ENCODE measurements at regions not wholly inside any gene's neighbourhood (a gene's known extent, or its start where the extent isn't known, plus 50 kb on each side); places are given as distances from the start of the nearest gene placed in this dataset.

DNA sequence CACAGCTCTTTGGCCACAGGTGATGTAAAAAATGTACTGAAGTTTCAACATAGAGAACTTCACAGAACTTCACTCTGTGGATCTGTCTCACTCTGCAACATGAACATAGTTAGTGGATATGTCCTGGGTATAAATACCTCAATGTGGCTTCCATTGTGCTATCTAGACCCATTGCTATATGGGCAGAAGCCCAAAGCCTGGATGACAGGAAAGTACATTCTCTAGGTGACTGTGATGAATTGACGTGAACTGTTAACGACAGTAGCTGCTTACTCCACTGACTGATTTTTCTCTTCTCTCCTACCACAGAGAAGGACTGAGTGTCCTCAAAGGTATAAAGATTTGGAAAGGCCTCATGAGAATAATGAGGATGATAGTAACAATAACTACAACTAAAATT lies 270.1 kb upstream of the FTMT start:
- peak in 1 of 4 donors; percentile 83 for ATAC-seq

DNA sequence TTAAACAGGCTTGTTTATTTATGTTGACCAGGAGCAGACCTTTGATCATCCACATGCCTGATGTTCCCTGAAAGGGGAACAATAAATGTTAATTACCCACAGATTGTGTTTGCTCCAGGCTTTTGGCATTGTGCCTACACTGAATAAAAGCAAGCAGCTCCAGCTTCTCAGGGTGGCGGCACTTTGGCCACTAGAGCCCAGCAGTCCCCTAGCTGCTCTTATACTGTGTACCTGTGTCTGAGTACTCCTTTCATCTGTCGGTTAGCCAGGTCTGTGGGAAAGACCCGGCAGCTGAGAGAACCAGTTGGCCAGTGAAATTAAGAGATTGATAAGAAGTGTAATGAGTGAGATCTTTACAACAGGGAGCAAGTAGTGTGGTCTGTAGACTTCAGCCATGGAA lies 254.8 kb upstream of the FTMT start:
- Histone ChIP-seq H3K36me3 (no peaks in the 10 kb centered on the region), H3K27me3 (no peaks in the 10 kb centered on the region), H3K9me3 (peaks cover 0 to 36% (median 4%) of the 10 kb centered on the region in 12 donors), H3K4me1 (no peaks in the 10 kb centered on the region), H3K4me3 (no peak overlapping the region), H3K27ac (no peak overlapping the region)
- TF ChIP-seq POLR2A (IDR thresholded peaks at IDR 0.05) = no peak
- TF ChIP-seq, protein P1, sequence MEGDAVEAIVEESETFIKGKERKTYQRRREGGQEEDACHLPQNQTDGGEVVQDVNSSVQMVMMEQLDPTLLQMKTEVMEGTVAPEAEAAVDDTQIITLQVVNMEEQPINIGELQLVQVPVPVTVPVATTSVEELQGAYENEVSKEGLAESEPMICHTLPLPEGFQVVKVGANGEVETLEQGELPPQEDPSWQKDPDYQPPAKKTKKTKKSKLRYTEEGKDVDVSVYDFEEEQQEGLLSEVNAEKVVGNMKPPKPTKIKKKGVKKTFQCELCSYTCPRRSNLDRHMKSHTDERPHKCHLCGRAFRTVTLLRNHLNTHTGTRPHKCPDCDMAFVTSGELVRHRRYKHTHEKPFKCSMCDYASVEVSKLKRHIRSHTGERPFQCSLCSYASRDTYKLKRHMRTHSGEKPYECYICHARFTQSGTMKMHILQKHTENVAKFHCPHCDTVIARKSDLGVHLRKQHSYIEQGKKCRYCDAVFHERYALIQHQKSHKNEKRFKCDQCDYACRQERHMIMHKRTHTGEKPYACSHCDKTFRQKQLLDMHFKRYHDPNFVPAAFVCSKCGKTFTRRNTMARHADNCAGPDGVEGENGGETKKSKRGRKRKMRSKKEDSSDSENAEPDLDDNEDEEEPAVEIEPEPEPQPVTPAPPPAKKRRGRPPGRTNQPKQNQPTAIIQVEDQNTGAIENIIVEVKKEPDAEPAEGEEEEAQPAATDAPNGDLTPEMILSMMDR (IDR thresholded peaks at IDR 0.05) = no peak
- DNase-seq = no peak
- WGBS, 4 donors = 89 to 97% (median 91%) methylated on average over 3 of the region's 3 CpGs
- ATAC-seq = no peak
- intact Hi-C loops (cut with DNase I) = no loop called here

More for the DNA sequence above, 270.1 kb upstream of the FTMT start:
- Histone ChIP-seq H3K27me3 (no peaks in the 10 kb centered on the region), H3K36me3 (no peaks in the 10 kb centered on the region), H3K4me1 (no peaks in the 10 kb centered on the region), H3K4me3 (no peak overlapping the region), H3K27ac (no peak overlapping the region), H3K9me3 (no peaks in the 10 kb centered on the region)
- DNase-seq = no peak
- TF ChIP-seq, protein P1 (IDR thresholded peaks at IDR 0.05) = no peak
- no peak for TF ChIP-seq POLR2A (IDR thresholded peaks at IDR 0.05)
- 36 to 69% (median 53%) methylated on average over 2 of the region's 2 CpGs for WGBS, 4 donors
- intact Hi-C loops (cut with DNase I) = no loop called here

DNA sequence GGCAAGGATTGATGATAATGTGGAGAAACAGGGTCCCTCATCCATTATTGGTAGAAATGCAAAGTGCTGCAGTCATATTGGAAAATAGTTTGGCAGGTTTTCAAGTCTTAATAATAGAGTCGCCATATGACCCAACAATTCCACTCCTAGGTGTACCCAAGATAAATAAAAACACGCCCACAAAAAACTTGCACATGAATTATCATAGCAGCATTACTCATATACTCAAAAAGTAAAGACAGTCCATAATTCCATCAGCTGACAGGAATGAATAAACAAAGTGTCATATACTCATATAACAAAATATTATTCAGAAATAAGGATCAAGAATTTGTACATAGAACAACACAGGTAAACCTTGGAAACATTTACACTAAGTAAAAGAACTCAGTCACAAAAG lies 242.9 kb upstream of the FTMT start:
- WGBS, 4 donors = 86 to 90% (median 88%) methylated on average over 2 of the region's 2 CpGs
- Histone ChIP-seq H3K4me1 (no peaks in the 10 kb centered on the region), H3K4me3 (no peak overlapping the region), H3K27ac (no peak overlapping the region), H3K36me3 (no peaks in the 10 kb centered on the region), H3K9me3 (peaks cover 0 to 16% (median 0%) of the 10 kb centered on the region in 12 donors), H3K27me3 (no peaks in the 10 kb centered on the region)
- intact Hi-C loops (cut with DNase I) = no loop called here
- TF ChIP-seq POLR2A (IDR thresholded peaks at IDR 0.05) = no peak
- TF ChIP-seq, protein P1 (IDR thresholded peaks at IDR 0.05) = no peak
- DNase-seq = no peak
- ATAC-seq = no peak

DNA sequence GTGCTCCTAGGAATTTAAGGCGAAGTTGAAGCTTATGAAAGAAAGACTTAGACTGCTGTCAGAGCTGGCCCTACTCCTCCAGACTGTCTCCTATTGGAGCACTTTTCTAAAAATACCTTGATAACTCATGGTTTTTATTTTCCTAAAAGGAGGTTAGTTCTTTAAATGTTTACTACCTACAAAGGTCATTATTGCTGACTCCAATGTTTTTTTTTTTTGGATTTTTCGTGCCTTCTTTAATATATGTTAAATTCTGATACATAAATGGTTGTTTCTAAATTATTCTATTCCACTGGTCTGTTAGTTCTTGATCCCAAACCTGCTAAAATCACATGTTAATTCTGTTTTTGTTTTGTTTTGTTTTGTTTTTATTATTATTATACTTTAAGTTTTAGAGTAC lies 227.6 kb upstream of the FTMT start:
- 64 to 75% (median 73%) methylated on average over 2 of the region's 2 CpGs for WGBS, 4 donors
- Histone ChIP-seq H3K36me3 (no peaks in the 10 kb centered on the region), H3K27ac (no peak overlapping the region), H3K4me1 (no peaks in the 10 kb centered on the region), H3K9me3 (no peaks in the 10 kb centered on the region), H3K4me3 (no peak overlapping the region), H3K27me3 (peaks cover 0 to 5% (median 0%) of the 10 kb centered on the region in 9 donors)
- DNase-seq (no peak), ATAC-seq (no peak)
- no peak for TF ChIP-seq POLR2A (IDR thresholded peaks at IDR 0.05)
- TF ChIP-seq, protein P1 (IDR thresholded peaks at IDR 0.05) = no peak
- intact Hi-C loops (cut with DNase I) = loop anchor here in 1 of 10 donors (10.0 kb wide), 1 partner anchor 251 kb away; no protein-coding TSS in a partner anchor

All from heart left ventricle (tissue), 16 donors.